HG02759 (cell line): ENCODE measurements at regions not wholly inside any gene's neighbourhood (a gene's known extent, or its start where the extent isn't known, plus 50 kb on each side); places are given as distances from the start of the nearest gene placed in this dataset.

Experiments
- ATAC-seq: cut with Tn5 transposase; IDR thresholded peaks from one replicate; pipeline ENCODE4 v1.9.1; 2021; ENCODE audit warnings: mild to moderate bottlenecking, moderate library complexity; ENCODE audit not compliant: unreplicated experiment

- no peak for ATAC-seq
Observed at GRCh38 chr1:187229496-187229895, 400.7 kb downstream of the PLA2G4A start.

GRCh38 chr1:187234706-187235105 is 406.0 kb downstream of the PLA2G4A start:
- ATAC-seq: no peak

- no peak for ATAC-seq
Observed at GRCh38 chr1:187236199-187236598, 407.4 kb downstream of the PLA2G4A start.

GRCh38 chr1:187236676-187237075 is 407.9 kb downstream of the PLA2G4A start:
- ATAC-seq: no peak

- no peak for ATAC-seq
Observed at GRCh38 chr1:187237542-187237941, 408.8 kb downstream of the PLA2G4A start.

- no peak for ATAC-seq
Observed at GRCh38 chr1:187241971-187242370, 413.2 kb downstream of the PLA2G4A start.

GRCh38 chr1:187244623-187245022 is 415.9 kb downstream of the PLA2G4A start:
- no peak for ATAC-seq

- no peak for ATAC-seq
Observed at GRCh38 chr1:187245201-187245600, 416.5 kb downstream of the PLA2G4A start.

- ATAC-seq: no peak
Observed at GRCh38 chr1:187249196-187249595, 420.4 kb downstream of the PLA2G4A start.

GRCh38 chr1:187252923-187253322 is 424.2 kb downstream of the PLA2G4A start:
- no peak for ATAC-seq

- no peak for ATAC-seq
Observed at GRCh38 chr1:187257476-187257875, 428.7 kb downstream of the PLA2G4A start.

- no peak for ATAC-seq
Observed at GRCh38 chr1:187261637-187262036, 432.9 kb downstream of the PLA2G4A start.

- ATAC-seq: no peak
Observed at GRCh38 chr1:187262731-187263130, 434.0 kb downstream of the PLA2G4A start.

- ATAC-seq: no peak
Observed at GRCh38 chr1:187264995-187265602, 436.4 kb downstream of the PLA2G4A start.

GRCh38 chr1:187266051-187266450 is 437.3 kb downstream of the PLA2G4A start:
- no peak for ATAC-seq

- ATAC-seq: no peak
Observed at GRCh38 chr1:187267827-187268226, 439.1 kb downstream of the PLA2G4A start.

GRCh38 chr1:187270256-187270655 is 441.5 kb downstream of the PLA2G4A start:
- ATAC-seq: no peak

GRCh38 chr1:187275346-187275745 is 446.6 kb downstream of the PLA2G4A start:
- ATAC-seq: no peak

GRCh38 chr1:187275985-187276575 is 447.3 kb downstream of the PLA2G4A start:
- ATAC-seq: no peak

GRCh38 chr1:187276677-187277076 is 447.9 kb downstream of the PLA2G4A start:
- no peak for ATAC-seq

GRCh38 chr1:187280031-187280430 is 451.3 kb downstream of the PLA2G4A start:
- ATAC-seq: no peak

GRCh38 chr1:187281085-187281484 is 452.3 kb downstream of the PLA2G4A start:
- no peak for ATAC-seq

- ATAC-seq: no peak
Observed at GRCh38 chr1:187283984-187284383, 455.2 kb downstream of the PLA2G4A start.
